HG03159 (cell line): ENCODE measurements at regions not wholly inside any gene's neighbourhood (a gene's known extent, or its start where the extent isn't known, plus 50 kb on each side); places are given as distances from the start of the nearest gene placed in this dataset.

Experiments
- ATAC-seq: cut with Tn5 transposase; IDR thresholded peaks from one replicate; pipeline ENCODE4 v1.9.1; 2021; ENCODE audit warnings: mild to moderate bottlenecking, moderate library complexity; ENCODE audit not compliant: unreplicated experiment

GRCh38 chr12:17695495-17695894 is 394.5 kb downstream of the RERGL start:
- no peak for ATAC-seq

- no peak for ATAC-seq
Measured at GRCh38 chr12:17691369-17691768, 398.6 kb downstream of the RERGL start.

- no peak for ATAC-seq
Measured at GRCh38 chr12:17680220-17680619, 409.8 kb downstream of the RERGL start.

- ATAC-seq: no peak
Measured at GRCh38 chr12:17666641-17667324, 423.2 kb downstream of the RERGL start.

GRCh38 chr12:17665839-17666238 is 424.2 kb downstream of the RERGL start:
- ATAC-seq: no peak

- no peak for ATAC-seq
Measured at GRCh38 chr12:17661250-17661649, 428.7 kb downstream of the RERGL start.

- ATAC-seq: no peak
Measured at GRCh38 chr12:17652436-17652835, 437.6 kb downstream of the RERGL start.

GRCh38 chr12:17642340-17642650 is 447.7 kb downstream of the RERGL start:
- ATAC-seq: no peak

GRCh38 chr12:17640615-17641014 is 449.4 kb downstream of the RERGL start:
- no peak for ATAC-seq

GRCh38 chr12:17618831-17619230 is 471.2 kb downstream of the RERGL start:
- ATAC-seq: no peak

GRCh38 chr12:17609701-17610100 is 480.3 kb downstream of the RERGL start:
- ATAC-seq: no peak

- no peak for ATAC-seq
Measured at GRCh38 chr12:17609153-17609552, 480.8 kb downstream of the RERGL start.

- ATAC-seq: no peak
Measured at GRCh38 chr12:17595111-17595510, 494.9 kb downstream of the RERGL start.

- no peak for ATAC-seq
Measured at GRCh38 chr12:17593715-17594406, 496.1 kb downstream of the RERGL start.

- no peak for ATAC-seq
Measured at GRCh38 chr12:17592472-17592871, 497.5 kb downstream of the RERGL start.

- ATAC-seq: no peak
Measured at GRCh38 chr12:17591005-17591681, 498.9 kb downstream of the RERGL start.

- no peak for ATAC-seq
Measured at GRCh38 chr12:17588968-17589367, 501.0 kb downstream of the RERGL start.

GRCh38 chr12:17579205-17580026 is 510.6 kb downstream of the RERGL start:
- ATAC-seq: no peak

- no peak for ATAC-seq
Measured at GRCh38 chr12:17577405-17577804, 512.6 kb downstream of the RERGL start.

GRCh38 chr12:17572250-17572649 is 517.7 kb downstream of the RERGL start:
- no peak for ATAC-seq

GRCh38 chr12:17571047-17571446 is 518.9 kb downstream of the RERGL start:
- ATAC-seq: no peak
